Loucy (cell line): ENCODE measurements at regions not wholly inside any gene's neighbourhood (a gene's known extent, or its start where the extent isn't known, plus 50 kb on each side); places are given as distances from the start of the nearest gene placed in this dataset.

ENCODE experiments used
- CTCF ChIP-seq: fragments of 200-600 bp; sonication (generic); conservative IDR thresholded peaks from 2 replicates; pipeline ENCODE4 v1.5.1; 2014; ENCODE audit warnings: mild to moderate bottlenecking, antibody characterized with exemption, low read length
- EZH2phosphoT487 ChIP-seq: fragments of 200-600 bp; IDR thresholded peaks from 2 replicates; pipeline ENCODE4 v1.6.1; 2018; ENCODE audit warnings: antibody characterized with exemption, mild to moderate bottlenecking, moderate library complexity, borderline replicate concordance

DNA sequence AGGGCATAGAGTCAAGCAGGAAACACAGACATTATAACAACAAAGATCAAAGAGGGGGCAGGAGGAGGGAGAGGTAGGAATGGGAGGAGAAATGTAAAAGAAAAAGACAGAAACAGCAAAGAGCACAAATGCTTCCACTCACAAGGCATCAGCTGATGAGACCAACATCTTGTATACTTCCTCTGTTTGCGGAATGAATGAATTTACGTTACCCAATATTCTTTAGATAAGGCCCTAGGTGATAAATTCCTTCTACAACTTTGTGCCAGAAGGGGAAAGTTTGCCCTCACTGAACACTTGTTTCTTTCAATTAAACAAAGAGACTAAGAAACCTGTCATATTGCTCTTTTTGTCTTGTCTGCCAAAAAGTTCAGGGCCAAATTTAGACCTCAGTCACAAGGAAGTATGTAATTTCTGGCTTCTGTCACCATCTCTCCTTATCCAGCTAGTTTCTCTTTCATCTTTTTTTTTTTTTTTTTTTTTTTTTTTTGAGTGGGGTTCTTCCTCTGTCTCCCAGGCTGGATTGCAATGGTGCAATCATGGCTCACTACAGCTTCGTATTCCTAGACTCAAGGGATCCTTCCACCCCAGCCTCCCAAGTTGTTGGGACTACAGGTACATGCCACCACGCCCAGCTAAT lies 116.4 kb upstream of the NANOS1 start:
- TF ChIP-seq CTCF (no peak), EZH2phosphoT487 (no peak)
